Left renal pelvis (tissue), 4 donors: ENCODE measurements at regions not wholly inside any gene's neighbourhood (a gene's known extent, or its start where the extent isn't known, plus 50 kb on each side); places are given as distances from the start of the nearest gene placed in this dataset.
"Not testable (repeated sequence)": the region's sequence is repeated elsewhere in the genome, so short reads cannot be mapped to it uniquely, and the experiment has no call there.

Experiments used
- DNase-seq, 4 donors: peaks; one replicate each; pipeline ENCODE4 v3.0.0-alpha.2; 2013; ENCODE audit warnings: low read depth in 4 of 4, low spot score in 3 of 4

GRCh38 chr5:61215996-61216395 lies 53.7 kb upstream of the SMIM15 start:
- DNase-seq: no peak

GRCh38 chr5:61216741-61217140 lies 54.5 kb upstream of the SMIM15 start:
- DNase-seq: no peak

GRCh38 chr5:61217214-61217613 lies 54.9 kb upstream of the SMIM15 start:
- no peak for DNase-seq

GRCh38 chr5:61228229-61228628 lies 66.0 kb upstream of the SMIM15 start:
- DNase-seq: no peak

GRCh38 chr5:61228691-61229280 lies 66.5 kb upstream of the SMIM15 start:
- no peak for DNase-seq

GRCh38 chr5:61229416-61229815 lies 67.1 kb upstream of the SMIM15 start:
- no peak for DNase-seq

- DNase-seq: no peak
These were observed 68.2 kb upstream of the SMIM15 start for GRCh38 chr5:61230492-61230891.

GRCh38 chr5:61231813-61232212 lies 69.5 kb upstream of the SMIM15 start:
- no peak for DNase-seq

GRCh38 chr5:61232490-61233050 lies 70.3 kb upstream of the SMIM15 start:
- DNase-seq: no peak

GRCh38 chr5:61234019-61234418 lies 71.8 kb upstream of the SMIM15 start:
- no peak for DNase-seq

GRCh38 chr5:61236715-61237114 lies 74.4 kb upstream of the SMIM15 start:
- DNase-seq: not testable (repeated sequence)

- DNase-seq: peak in 1 of 4 donors; percentile 27
These were observed 83.2 kb upstream of the SMIM15 start for GRCh38 chr5:61245486-61245885.

- no peak for DNase-seq
These were observed 83.7 kb upstream of the SMIM15 start for GRCh38 chr5:61245936-61246335.

- no peak for DNase-seq
These were observed 84.6 kb upstream of the SMIM15 start for GRCh38 chr5:61246768-61247307.

- no peak for DNase-seq
These were observed 80.0 kb upstream of the ZSWIM6 start for GRCh38 chr5:61251874-61252642.

GRCh38 chr5:61252643-61252925 lies 79.5 kb upstream of the ZSWIM6 start:
- no peak for DNase-seq

- no peak for DNase-seq
These were observed 78.5 kb upstream of the ZSWIM6 start for GRCh38 chr5:61253547-61253946.

GRCh38 chr5:61254969-61255555 lies 77.0 kb upstream of the ZSWIM6 start:
- DNase-seq: no peak

- DNase-seq: no peak
These were observed 75.6 kb upstream of the ZSWIM6 start for GRCh38 chr5:61256474-61256873.

GRCh38 chr5:61257421-61257820 lies 74.6 kb upstream of the ZSWIM6 start:
- DNase-seq: no peak

- DNase-seq: no peak
These were observed 70.9 kb upstream of the ZSWIM6 start for GRCh38 chr5:61261136-61261535.

GRCh38 chr5:61262080-61262479 lies 70.0 kb upstream of the ZSWIM6 start:
- DNase-seq: no peak
